ENCODE measurements at regions not wholly inside any gene's neighbourhood (a gene's known extent, or its start where the extent isn't known, plus 50 kb on each side); places are given as distances from the start of the nearest gene placed in this dataset.
"Not testable (repeated sequence)": the region's sequence is repeated elsewhere in the genome, so short reads cannot be mapped to it uniquely, and the experiment has no call there.

- no peak for DNase-seq (ENCODE audit: low read depth, low spot score)
Observed at GRCh38 chr14:89566644-89567415, 149.8 kb upstream of the FOXN3 start.

GRCh38 chr14:89566180-89566579 is 149.1 kb upstream of the FOXN3 start:
- DNase-seq (ENCODE audit: low read depth, low spot score) = no peak

GRCh38 chr14:89565607-89566006 is 148.6 kb upstream of the FOXN3 start:
- DNase-seq (ENCODE audit: low read depth, low spot score) = no peak

- DNase-seq (ENCODE audit: low read depth, low spot score) = no peak
Observed at GRCh38 chr14:89564989-89565388, 148.0 kb upstream of the FOXN3 start.

- DNase-seq (ENCODE audit: low read depth, low spot score) = no peak
Observed at GRCh38 chr14:89564286-89564957, 147.4 kb upstream of the FOXN3 start.

- no peak for DNase-seq (ENCODE audit: low read depth, low spot score)
Observed at GRCh38 chr14:89563471-89563870, 146.4 kb upstream of the FOXN3 start.

GRCh38 chr14:89551955-89552354 is 134.9 kb upstream of the FOXN3 start:
- DNase-seq (ENCODE audit: low read depth, low spot score) = no peak

- DNase-seq (ENCODE audit: low read depth, low spot score) = no peak
Observed at GRCh38 chr14:89551432-89551831, 134.4 kb upstream of the FOXN3 start.

- DNase-seq (ENCODE audit: low read depth, low spot score) = no peak
Observed at GRCh38 chr14:89550821-89551220, 133.8 kb upstream of the FOXN3 start.

GRCh38 chr14:89549381-89550125 is 132.5 kb upstream of the FOXN3 start:
- no peak for DNase-seq (ENCODE audit: low read depth, low spot score)

GRCh38 chr14:89547047-89547446 is 130.0 kb upstream of the FOXN3 start:
- DNase-seq (ENCODE audit: low read depth, low spot score) = not testable (repeated sequence)

GRCh38 chr14:89544636-89545301 is 127.7 kb upstream of the FOXN3 start:
- no peak for DNase-seq (ENCODE audit: low read depth, low spot score)

- no peak for DNase-seq (ENCODE audit: low read depth, low spot score)
Observed at GRCh38 chr14:89543425-89543790, 126.4 kb upstream of the FOXN3 start.

GRCh38 chr14:89542786-89543424 is 125.9 kb upstream of the FOXN3 start:
- DNase-seq (ENCODE audit: low read depth, low spot score) = no peak

GRCh38 chr14:89540830-89541470 is 123.9 kb upstream of the FOXN3 start:
- no peak for DNase-seq (ENCODE audit: low read depth, low spot score)

GRCh38 chr14:89540009-89540829 is 123.2 kb upstream of the FOXN3 start:
- no peak for DNase-seq (ENCODE audit: low read depth, low spot score)

- DNase-seq (ENCODE audit: low read depth, low spot score) = no peak
Observed at GRCh38 chr14:89537911-89538310, 120.9 kb upstream of the FOXN3 start.

- no peak for DNase-seq (ENCODE audit: low read depth, low spot score)
Observed at GRCh38 chr14:89534902-89535685, 118.1 kb upstream of the FOXN3 start.

GRCh38 chr14:89533766-89534165 is 116.7 kb upstream of the FOXN3 start:
- DNase-seq (ENCODE audit: low read depth, low spot score) = no peak

Data from activated CD4-positive, CD25-positive, alpha-beta regulatory T cell treated with anti-CD3 and anti-CD28 coated beads, Interleukin-2, amount 50 U/mL, for 16 hours (primary cell).